ENCODE measurements at regions not wholly inside any gene's neighbourhood (a gene's known extent, or its start where the extent isn't known, plus 50 kb on each side); places are given as distances from the start of the nearest gene placed in this dataset.

GRCh38 chr14:22483863-22484593, 105.0 kb downstream of the DAD1 start:
- peak overlapping the region in 1 of 2 donors; percentile 49 for H3K27ac ChIP-seq
- TF ChIP-seq, protein P1, sequence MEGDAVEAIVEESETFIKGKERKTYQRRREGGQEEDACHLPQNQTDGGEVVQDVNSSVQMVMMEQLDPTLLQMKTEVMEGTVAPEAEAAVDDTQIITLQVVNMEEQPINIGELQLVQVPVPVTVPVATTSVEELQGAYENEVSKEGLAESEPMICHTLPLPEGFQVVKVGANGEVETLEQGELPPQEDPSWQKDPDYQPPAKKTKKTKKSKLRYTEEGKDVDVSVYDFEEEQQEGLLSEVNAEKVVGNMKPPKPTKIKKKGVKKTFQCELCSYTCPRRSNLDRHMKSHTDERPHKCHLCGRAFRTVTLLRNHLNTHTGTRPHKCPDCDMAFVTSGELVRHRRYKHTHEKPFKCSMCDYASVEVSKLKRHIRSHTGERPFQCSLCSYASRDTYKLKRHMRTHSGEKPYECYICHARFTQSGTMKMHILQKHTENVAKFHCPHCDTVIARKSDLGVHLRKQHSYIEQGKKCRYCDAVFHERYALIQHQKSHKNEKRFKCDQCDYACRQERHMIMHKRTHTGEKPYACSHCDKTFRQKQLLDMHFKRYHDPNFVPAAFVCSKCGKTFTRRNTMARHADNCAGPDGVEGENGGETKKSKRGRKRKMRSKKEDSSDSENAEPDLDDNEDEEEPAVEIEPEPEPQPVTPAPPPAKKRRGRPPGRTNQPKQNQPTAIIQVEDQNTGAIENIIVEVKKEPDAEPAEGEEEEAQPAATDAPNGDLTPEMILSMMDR (IDR thresholded peaks at IDR 0.05) = no peak
- no peak overlapping the region for H3K4me3 ChIP-seq
- DNase-seq (ENCODE audit: low spot score) = no peak

DNA sequence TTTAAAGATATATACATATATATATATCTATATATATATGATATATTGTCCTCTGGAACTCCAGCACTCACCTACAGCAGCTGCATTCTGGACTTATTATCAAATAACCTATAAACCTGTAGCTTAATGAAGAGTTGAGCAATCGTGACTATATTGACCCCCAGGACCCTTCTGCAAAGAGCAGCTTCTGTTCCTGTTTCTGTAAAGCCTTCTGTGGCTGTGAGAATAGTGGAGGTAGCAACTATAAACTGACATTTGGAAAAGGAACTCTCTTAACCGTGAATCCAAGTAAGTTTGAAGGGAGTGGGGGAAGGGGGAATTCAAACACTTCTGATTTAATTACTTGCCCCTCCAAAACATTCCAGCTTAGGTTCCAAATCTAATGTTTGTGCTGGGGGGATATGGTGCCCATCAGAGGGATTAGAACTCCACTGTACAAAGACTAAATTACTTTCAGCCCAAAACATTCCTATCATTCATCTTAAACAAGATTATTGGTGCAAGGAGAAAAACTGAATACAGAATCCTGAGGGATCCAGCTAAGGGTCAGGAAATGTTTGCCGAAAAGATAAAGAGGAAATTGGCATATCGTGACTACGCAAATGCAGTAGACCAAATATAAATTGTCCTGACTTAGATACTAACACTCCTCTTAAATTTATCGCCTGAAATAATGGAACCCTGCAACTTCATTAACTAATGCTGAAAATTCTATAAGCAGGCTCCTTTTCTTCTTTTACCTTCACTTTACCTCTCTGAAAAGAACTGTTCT, 106.1 kb downstream of the DAD1 start:
- H3K27ac ChIP-seq = no peak overlapping the region
- DNase-seq (ENCODE audit: low spot score) = no peak
- TF ChIP-seq, protein P1 (IDR thresholded peaks at IDR 0.05) = no peak
- no peak overlapping the region for H3K4me3 ChIP-seq

- DNase-seq (ENCODE audit: low spot score) = no peak
- TF ChIP-seq, protein P1 (IDR thresholded peaks at IDR 0.05) = no peak
- H3K27ac ChIP-seq = peak overlapping the region in 1 of 2 donors; percentile 18
- H3K4me3 ChIP-seq = no peak overlapping the region
Measured at GRCh38 chr14:22482085-22482694, 106.8 kb downstream of the DAD1 start.

DNA sequence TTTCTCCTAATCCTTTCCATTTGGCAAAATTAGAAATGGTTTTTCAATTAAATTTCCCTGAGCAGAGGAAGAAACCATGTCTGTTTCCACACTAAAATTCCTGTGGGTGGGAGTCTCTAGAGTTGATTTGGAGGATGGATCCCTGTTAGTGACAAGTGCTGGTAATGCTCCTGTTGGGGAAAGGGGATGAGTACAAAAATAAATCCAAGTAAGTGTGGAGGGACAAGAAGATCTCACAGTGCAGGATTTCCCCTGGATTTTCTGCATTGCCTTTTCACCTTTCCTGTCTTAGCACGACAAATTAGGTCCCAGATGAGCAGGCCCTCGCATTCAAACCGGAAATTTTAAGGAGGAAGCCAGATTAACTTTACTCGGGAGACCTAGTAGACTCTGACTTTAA, 107.5 kb downstream of the DAD1 start:
- DNase-seq (ENCODE audit: low spot score) = no peak
- TF ChIP-seq, protein P1 (IDR thresholded peaks at IDR 0.05) = no peak
- Histone ChIP-seq H3K4me3 (no peak overlapping the region), H3K27ac (no peak overlapping the region)

DNA sequence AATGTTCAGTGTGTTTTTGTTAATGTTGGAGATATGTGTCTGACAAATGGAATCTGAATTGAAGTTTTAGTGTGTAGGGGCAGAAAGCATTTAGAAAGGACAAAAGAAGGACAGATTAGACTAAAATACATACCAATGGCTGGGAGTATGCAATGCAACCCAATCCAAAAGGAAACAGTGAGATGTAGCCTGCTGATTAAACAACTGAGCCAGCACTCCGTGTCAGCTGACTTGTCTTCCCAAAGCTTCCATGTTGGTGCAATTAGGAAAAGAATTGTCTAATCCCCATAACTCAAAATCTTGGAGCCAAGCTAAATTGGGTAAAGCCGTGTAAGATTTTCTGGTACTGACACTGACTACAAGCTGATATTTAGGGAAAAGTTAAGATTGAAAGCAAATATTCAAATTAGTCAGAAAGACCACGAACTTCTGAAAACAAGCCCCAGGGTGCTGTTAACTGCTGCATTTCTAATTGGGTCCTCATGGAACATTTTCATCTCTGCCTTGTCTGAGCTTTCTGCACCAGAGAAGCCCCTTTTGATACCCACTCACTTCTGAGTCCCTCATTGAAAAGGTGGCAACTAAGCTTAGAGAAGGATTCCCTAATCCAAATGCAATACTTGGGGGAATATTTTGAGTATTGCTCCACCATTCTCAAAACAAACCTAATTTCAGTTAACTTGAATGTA, 109.1 kb downstream of the DAD1 start:
- TF ChIP-seq, protein P1 (IDR thresholded peaks at IDR 0.05) = no peak
- no peak for DNase-seq (ENCODE audit: low spot score)
- Histone ChIP-seq H3K4me3 (no peak overlapping the region), H3K27ac (peak overlapping the region in 1 of 2 donors; percentile 50)

DNA sequence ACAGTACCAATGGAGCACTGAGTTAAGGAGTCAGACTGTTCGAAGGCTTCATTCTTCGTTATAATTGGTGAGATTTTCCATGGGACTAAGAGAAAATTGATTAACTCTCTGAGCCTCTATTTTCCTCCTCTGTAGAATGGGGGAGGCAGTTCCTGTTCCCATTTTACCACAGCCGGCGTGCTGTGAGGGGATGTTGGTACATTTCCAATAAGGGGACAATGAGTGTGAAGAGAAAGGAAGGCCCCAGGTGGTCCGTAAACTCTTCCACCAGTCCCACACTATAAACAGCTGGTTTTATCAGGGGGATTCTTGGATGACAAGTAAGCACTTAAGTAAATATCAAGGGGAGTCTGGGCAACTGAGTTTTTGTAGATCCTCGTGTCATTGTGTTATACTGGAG, 109.9 kb downstream of the DAD1 start:
- no peak for DNase-seq (ENCODE audit: low spot score)
- Histone ChIP-seq H3K4me3 (no peak overlapping the region), H3K27ac (peak overlapping the region in 1 of 2 donors; percentile 50)
- TF ChIP-seq, protein P1 (IDR thresholded peaks at IDR 0.05) = no peak
